HCT116 (cell line): ENCODE measurements at regions not wholly inside any gene's neighbourhood (a gene's known extent, or its start where the extent isn't known, plus 50 kb on each side); places are given as distances from the start of the nearest gene placed in this dataset.

Experiments
- ATAC-seq: fragments of 200-7000 bp; cut with Tn5 transposase; 2 replicates; pipeline ENCODE4 v1.9.1; 2020; ENCODE audit warnings: mild to moderate bottlenecking, moderate library complexity
- BruUV-seq: library from RNA; stranded (reverse); fragments of 400-500 nt; replicated peaks from 2 replicates; lab custom pipeline; 2021; lab: Mats Ljungman, UMichigan
- CTCF ChIA-PET: fragments of 300-600 bp; sonication (Branson Sonifier 250); formaldehyde crosslinking; loops from one replicate; lab custom pipeline; 2021; ENCODE audit warnings: antibody characterized with exemption; lab: Charles Lee
- POLR2A ChIA-PET: fragments of 300-600, 350-600 bp; sonication (Branson Sonifier 250); formaldehyde crosslinking; loops from one replicate; lab custom pipeline; 2021; ENCODE audit warnings: antibody characterized with exemption; lab: Charles Lee
- RAD21 ChIA-PET, 2 experiments: fragments of 300-600 bp; sonication (Branson Sonifier 250); formaldehyde crosslinking; loops; one replicate each; lab custom pipeline; 2023; ENCODE audit warnings: low total read pairs in 2 of 2; ENCODE audit not compliant: uncharacterized antibody in 2 of 2, unreplicated experiment in 2 of 2, low non-redundant PET in 1 of 2; lab: Charles Lee
- DNase-seq: peaks from one replicate; pipeline ENCODE4 v3.0.0-alpha.2; 2010; ENCODE audit warnings: low read depth, low spot score
- H2AFZ ChIP-seq: fragments of 200-600 bp; shearing (Covaris generic), sonication (generic); 2 replicates; pipeline ENCODE4 v1.6.1; 2017; ENCODE audit warnings: low read depth, mixed run types, mixed read lengths, antibody characterized with exemption, low read length; ENCODE audit not compliant: poor library complexity, severe bottlenecking
- H3K27ac ChIP-seq: 2 replicates; pipeline ENCODE4 v1.5.1; 2012; ENCODE audit warnings: low read depth, low read length
- H3K27me3 ChIP-seq: fragments of 200-600 bp; sonication (generic); 2 replicates; pipeline ENCODE4 v1.6.1; 2016; ENCODE audit warnings: mixed run types, low read length, mixed read lengths; ENCODE audit not compliant: insufficient read depth
- H3K36me3 ChIP-seq, 2 experiments: fragments of 200-500 bp in 1 of 2; fragments of 200-600 bp in 1 of 2; sonication (Bioruptor generic) in 1 of 2; sonication (generic) in 1 of 2; 2 replicates each; pipeline versions ENCODE4 v1.5.1 to v1.6.1; 2014 to 2016; ENCODE audit warnings: low read length in 2 of 2, inconsistent platforms in 1 of 2, mixed read lengths in 1 of 2, mixed run types in 1 of 2; ENCODE audit not compliant: insufficient read depth in 2 of 2, control insufficient read depth in 1 of 2
- H3K4me1 ChIP-seq, 2 experiments: fragments of 200-600 bp in 1 of 2; sonication (generic) in 1 of 2; 2 replicates each; pipeline versions ENCODE4 v1.5.1 to v1.6.1; 2012 to 2017; ENCODE audit warnings: low read length in 2 of 2, inconsistent platforms in 1 of 2, mild to moderate bottlenecking in 1 of 2, mixed read lengths in 1 of 2, mixed run types in 1 of 2, moderate library complexity in 1 of 2; ENCODE audit not compliant: insufficient read depth in 2 of 2, control insufficient read depth in 1 of 2
- H3K4me2 ChIP-seq: fragments of 200-600 bp; sonication (generic); 2 replicates; pipeline ENCODE4 v1.6.1; 2017; ENCODE audit warnings: mixed run types, low read length, mixed read lengths
- H3K4me3 ChIP-seq, 2 experiments: fragments of 200-600 bp in 1 of 2; sonication (generic) in 1 of 2; replicated peaks in 1 of 2; 2 replicates each; pipeline ENCODE4 v1.5.1; 2011 to 2016; ENCODE audit warnings: low read length in 2 of 2, control low read depth in 1 of 2, low read depth in 1 of 2, mild to moderate bottlenecking in 1 of 2, mixed read lengths in 1 of 2, mixed run types in 1 of 2
- H3K79me2 ChIP-seq: fragments of 200-600 bp; sonication (generic); 2 replicates; pipeline ENCODE4 v1.6.1; 2017; ENCODE audit warnings: mild to moderate bottlenecking, mixed run types, low read length, moderate library complexity, mixed read lengths; ENCODE audit not compliant: insufficient read depth
- H3K9ac ChIP-seq: fragments of 200-600 bp; sonication (generic); 2 replicates; pipeline ENCODE4 v1.6.1; 2016; ENCODE audit warnings: low read length, mixed read lengths
- H3K9me2 ChIP-seq: fragments of 200-600 bp; sonication (generic), shearing (Covaris generic); 2 replicates; pipeline ENCODE4 v1.6.1; 2017; ENCODE audit warnings: mixed run types, mild to moderate bottlenecking, moderate library complexity; ENCODE audit not compliant: insufficient read depth
- H3K9me3 ChIP-seq, 2 experiments: fragments of 200-500 bp in 1 of 2; fragments of 200-600 bp in 1 of 2; sonication (Bioruptor generic) in 1 of 2; sonication (generic) in 1 of 2; 2 replicates each; pipeline ENCODE4 v1.6.1; 2014 to 2017; ENCODE audit warnings: low read length in 2 of 2, mixed read lengths in 2 of 2, inconsistent platforms in 1 of 2, low read depth in 1 of 2, mild to moderate bottlenecking in 1 of 2, mixed run types in 1 of 2, moderate library complexity in 1 of 2; ENCODE audit not compliant: control insufficient read depth in 1 of 2, insufficient read depth in 1 of 2
- H4K20me1 ChIP-seq: fragments of 200-600 bp; sonication (generic), shearing (Covaris generic); 2 replicates; pipeline ENCODE4 v1.6.1; 2017; ENCODE audit warnings: mixed run types, mild to moderate bottlenecking, moderate library complexity; ENCODE audit not compliant: insufficient read depth
- FOSL1 ChIP-seq: IDR thresholded peaks from 2 replicates; pipeline ENCODE4 v1.6.1; 2012; ENCODE audit warnings: low read depth
- POLR2A ChIP-seq: IDR thresholded peaks from 2 replicates; pipeline ENCODE4 v1.7.0; 2011; ENCODE audit warnings: borderline replicate concordance; ENCODE audit not compliant: insufficient read depth, insufficient read length; ENCODE audit errors: extremely low read depth
- SIN3A ChIP-seq: IDR thresholded peaks from 2 replicates; pipeline ENCODE4 v1.6.1; 2012; ENCODE audit warnings: low read depth
- SP1 ChIP-seq: IDR thresholded peaks from 2 replicates; pipeline ENCODE4 v1.6.1; 2012; ENCODE audit warnings: low read depth
- SRF ChIP-seq: IDR thresholded peaks from 2 replicates; pipeline ENCODE4 v1.6.1; 2012; ENCODE audit warnings: low read depth
- TCF7L2 ChIP-seq: IDR thresholded peaks from 2 replicates; pipeline ENCODE4 v1.7.0; 2011; ENCODE audit warnings: borderline replicate concordance, inconsistent platforms; ENCODE audit not compliant: insufficient read depth, insufficient read length; ENCODE audit errors: extremely low read depth
- ZFX ChIP-seq: fragments of 450-650 bp; IDR thresholded peaks from 2 replicates; pipeline ENCODE4 v1.6.1; 2017
- ZNF274 ChIP-seq: fragments of 200-500 bp; sonication (Bioruptor generic); IDR thresholded peaks from 2 replicates; pipeline ENCODE4 v1.6.1; 2014; ENCODE audit warnings: mild to moderate bottlenecking, low read depth, low read length, inconsistent platforms
- intact Hi-C: fragments of 100-400 bp; cut with micrococcal nuclease; formaldehyde crosslinking; loops from 2 replicates; pipeline ENCODE4 v1.10.0; 2022
- TF ChIP-seq, protein P1 (sequence below): IDR thresholded peaks from 2 replicates; pipeline ENCODE4 v1.6.1; 2012; ENCODE audit warnings: low read depth

DNA sequence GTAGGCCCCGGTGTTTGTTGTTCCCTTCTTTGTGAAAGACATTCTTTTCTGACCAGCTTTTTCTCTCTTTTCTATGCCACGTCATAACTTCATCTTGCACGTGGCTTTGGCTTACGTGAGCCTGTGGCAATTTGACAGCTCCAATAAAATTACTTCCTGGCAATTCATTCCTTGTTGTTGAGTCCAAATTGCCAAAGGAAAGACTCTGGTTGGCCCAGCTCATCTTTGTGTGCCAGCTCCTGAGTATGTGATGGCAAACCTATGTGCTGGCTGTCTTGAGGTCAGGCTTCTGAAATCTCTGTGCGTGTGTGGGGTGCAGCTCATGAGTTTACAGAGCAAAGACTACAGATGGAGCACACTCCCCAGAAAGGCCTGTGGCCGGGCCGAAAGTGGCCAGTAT lies 272.5 kb upstream of the SGK1 start:
- intact Hi-C loops, result no loop called here
- H3K27me3 ChIP-seq, result no peaks in the 10 kb centered on the region
- no peaks in the 10 kb centered on the region for H3K9me2 ChIP-seq
- H2AFZ ChIP-seq, result no peak overlapping the region
- H4K20me1 ChIP-seq, result no peaks in the 10 kb centered on the region
- H3K4me1 ChIP-seq, result no peaks in the 10 kb centered on the region
- CTCF ChIA-PET, result no interaction called here
- no peak overlapping the region for H3K4me3 ChIP-seq
- H3K9ac ChIP-seq, result no peak overlapping the region
- H3K79me2 ChIP-seq, result no peaks in the 10 kb centered on the region
- H3K9me3 ChIP-seq, result no peaks in the 10 kb centered on the region
- RAD21 ChIA-PET, result no interaction called here
- no TSS peak for BruUV-seq
- H3K4me2 ChIP-seq, result no peak overlapping the region
- H3K27ac ChIP-seq, result no peak overlapping the region
- DNase-seq (no peak), ATAC-seq (no peak)
- H3K36me3 ChIP-seq, result no peaks in the 10 kb centered on the region
- no peak for TF ChIP-seq TCF7L2
- no peak for TF ChIP-seq SIN3A
- no peak for TF ChIP-seq FOSL1
- TF ChIP-seq, protein P1, sequence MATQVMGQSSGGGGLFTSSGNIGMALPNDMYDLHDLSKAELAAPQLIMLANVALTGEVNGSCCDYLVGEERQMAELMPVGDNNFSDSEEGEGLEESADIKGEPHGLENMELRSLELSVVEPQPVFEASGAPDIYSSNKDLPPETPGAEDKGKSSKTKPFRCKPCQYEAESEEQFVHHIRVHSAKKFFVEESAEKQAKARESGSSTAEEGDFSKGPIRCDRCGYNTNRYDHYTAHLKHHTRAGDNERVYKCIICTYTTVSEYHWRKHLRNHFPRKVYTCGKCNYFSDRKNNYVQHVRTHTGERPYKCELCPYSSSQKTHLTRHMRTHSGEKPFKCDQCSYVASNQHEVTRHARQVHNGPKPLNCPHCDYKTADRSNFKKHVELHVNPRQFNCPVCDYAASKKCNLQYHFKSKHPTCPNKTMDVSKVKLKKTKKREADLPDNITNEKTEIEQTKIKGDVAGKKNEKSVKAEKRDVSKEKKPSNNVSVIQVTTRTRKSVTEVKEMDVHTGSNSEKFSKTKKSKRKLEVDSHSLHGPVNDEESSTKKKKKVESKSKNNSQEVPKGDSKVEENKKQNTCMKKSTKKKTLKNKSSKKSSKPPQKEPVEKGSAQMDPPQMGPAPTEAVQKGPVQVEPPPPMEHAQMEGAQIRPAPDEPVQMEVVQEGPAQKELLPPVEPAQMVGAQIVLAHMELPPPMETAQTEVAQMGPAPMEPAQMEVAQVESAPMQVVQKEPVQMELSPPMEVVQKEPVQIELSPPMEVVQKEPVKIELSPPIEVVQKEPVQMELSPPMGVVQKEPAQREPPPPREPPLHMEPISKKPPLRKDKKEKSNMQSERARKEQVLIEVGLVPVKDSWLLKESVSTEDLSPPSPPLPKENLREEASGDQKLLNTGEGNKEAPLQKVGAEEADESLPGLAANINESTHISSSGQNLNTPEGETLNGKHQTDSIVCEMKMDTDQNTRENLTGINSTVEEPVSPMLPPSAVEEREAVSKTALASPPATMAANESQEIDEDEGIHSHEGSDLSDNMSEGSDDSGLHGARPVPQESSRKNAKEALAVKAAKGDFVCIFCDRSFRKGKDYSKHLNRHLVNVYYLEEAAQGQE, result no peak
- TF ChIP-seq SRF, result no peak
- no peak for TF ChIP-seq POLR2A
- TF ChIP-seq ZFX, result no peak
- POLR2A ChIA-PET, result interaction anchor here (0.7 kb wide), 1 partner anchor 409 kb away, joined by 3 read pairs; no protein-coding TSS in a partner anchor

DNA sequence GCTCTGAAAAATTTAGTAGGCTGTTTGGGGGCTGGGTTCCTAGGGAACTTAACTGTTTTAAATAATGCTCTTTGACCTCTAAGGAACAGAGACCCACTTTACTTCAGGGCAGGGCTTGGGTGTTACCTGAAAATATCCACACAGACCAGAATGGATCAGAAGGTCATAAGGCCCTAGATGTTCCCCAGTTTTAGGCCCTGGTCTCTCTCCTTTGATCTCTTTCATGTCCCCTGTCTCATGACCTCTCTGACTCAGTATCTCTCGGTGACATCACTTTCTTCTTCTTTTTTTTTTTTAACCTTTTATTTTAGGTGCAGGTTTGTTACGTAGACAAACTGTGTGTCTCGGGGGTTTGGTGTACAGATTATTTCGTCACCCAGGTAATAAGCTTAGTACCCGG lies 272.1 kb upstream of the SGK1 start:
- Histone ChIP-seq H3K27ac (no peak overlapping the region), H3K4me2 (no peak overlapping the region), H3K4me1 (no peaks in the 10 kb centered on the region), H3K27me3 (no peaks in the 10 kb centered on the region), H2AFZ (no peak overlapping the region), H3K9ac (no peak overlapping the region), H3K9me3 (no peaks in the 10 kb centered on the region), H3K4me3 (no peak overlapping the region), H3K9me2 (no peaks in the 10 kb centered on the region), H3K79me2 (no peaks in the 10 kb centered on the region), H4K20me1 (no peaks in the 10 kb centered on the region), H3K36me3 (no peaks in the 10 kb centered on the region)
- ChIA-PET CTCF (no interaction called here), RAD21 (no interaction called here), POLR2A (interaction anchor here (0.7 kb wide), 1 partner anchor 409 kb away, joined by 3 read pairs; no protein-coding TSS in a partner anchor)
- ATAC-seq, result no peak
- no TSS peak for BruUV-seq
- no peak for TF ChIP-seq SIN3A
- no peak for TF ChIP-seq SP1
- no peak for TF ChIP-seq ZNF274
- TF ChIP-seq, protein P1, result no peak
- no peak for TF ChIP-seq TCF7L2
- intact Hi-C loops, result no loop called here
- DNase-seq, result no peak
